ENCODE measurements at regions not wholly inside any gene's neighbourhood (a gene's known extent, or its start where the extent isn't known, plus 50 kb on each side); places are given as distances from the start of the nearest gene placed in this dataset.

DNA sequence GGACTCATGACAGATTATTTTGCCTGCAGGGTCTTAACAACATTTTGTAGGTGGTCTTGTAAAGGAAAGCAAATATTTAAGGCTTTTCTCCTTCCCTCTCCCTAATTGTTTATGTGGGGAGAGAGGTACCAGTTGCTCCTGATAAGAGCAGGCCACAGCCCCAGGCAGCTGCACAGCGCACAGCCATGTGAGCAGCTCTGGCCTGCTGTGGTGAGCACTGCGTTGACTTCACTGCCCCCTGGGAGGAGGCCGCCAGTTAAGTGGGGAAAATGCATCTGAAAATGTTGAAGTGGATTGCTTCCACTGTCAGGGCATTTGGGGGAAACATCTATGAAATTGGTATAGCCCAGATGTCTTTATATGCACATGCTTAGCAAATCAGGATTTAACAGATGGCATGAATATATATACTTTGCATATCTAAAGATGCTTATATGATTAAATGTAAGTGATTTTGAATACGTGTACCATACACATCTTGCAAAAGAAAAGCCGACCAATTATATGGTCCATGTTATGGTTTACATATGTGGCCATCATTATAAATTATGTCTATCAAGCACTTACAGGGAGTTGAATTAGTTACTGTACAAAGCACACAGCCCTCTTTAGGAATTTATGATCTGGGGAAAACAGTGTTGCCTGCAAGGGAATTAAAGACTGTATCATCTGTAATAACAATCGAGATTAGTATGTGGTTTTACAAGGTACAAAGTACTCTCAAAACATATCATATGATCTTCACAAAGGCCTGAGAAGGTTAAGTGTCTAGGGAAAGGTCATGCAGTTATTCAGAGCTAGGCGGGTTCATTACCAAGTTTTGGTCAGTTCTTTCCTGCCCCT, 132.1 kb downstream of the RHOU start:
- peak; percentile 94 for DNase-seq
- H3K4me1 ChIP-seq = peaks cover 50% of the 10 kb centered on the region

DNA sequence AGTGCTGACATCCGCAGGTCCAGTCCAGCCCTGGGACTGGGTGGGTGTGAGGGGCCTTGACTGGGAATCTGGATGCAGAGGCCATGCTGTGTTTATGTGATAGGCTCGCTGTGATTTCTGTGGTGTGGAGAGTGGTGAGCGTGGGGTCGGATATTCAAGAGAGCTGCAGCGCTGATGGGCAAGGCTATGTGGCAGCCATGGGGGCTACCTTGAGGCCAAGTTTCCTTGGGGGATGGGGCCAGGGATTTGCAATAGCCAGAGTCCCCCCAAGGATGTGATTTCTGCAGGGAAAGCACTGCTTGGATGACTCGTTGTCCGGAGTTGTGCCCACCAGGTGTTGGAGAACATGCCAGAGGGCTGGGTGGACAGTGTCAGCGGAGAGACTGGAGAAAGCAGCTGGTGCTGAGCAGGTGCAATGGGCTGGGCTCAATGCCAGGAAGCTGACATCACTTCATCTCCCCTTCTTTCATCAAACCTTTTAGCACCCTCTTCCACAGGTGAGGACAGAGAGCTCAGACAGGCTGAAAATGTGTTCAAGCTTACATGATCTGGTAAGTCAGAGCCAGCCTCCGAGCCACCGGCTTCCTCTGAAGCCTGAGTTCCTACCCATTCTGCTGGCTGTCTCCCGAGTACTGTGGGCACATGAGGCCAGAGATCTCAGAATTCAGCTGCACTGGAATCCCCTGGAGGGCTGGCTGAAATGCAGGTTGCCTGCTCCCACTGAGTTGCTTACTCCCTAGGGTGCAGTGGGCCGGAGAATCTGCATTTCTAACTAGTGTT, 132.9 kb downstream of the RHOU start:
- no peaks in the 10 kb centered on the region for H3K36me3 ChIP-seq
- H3K4me3 ChIP-seq (ENCODE audit: low read depth, low read length) = no peak overlapping the region
- TF ChIP-seq, protein P1, sequence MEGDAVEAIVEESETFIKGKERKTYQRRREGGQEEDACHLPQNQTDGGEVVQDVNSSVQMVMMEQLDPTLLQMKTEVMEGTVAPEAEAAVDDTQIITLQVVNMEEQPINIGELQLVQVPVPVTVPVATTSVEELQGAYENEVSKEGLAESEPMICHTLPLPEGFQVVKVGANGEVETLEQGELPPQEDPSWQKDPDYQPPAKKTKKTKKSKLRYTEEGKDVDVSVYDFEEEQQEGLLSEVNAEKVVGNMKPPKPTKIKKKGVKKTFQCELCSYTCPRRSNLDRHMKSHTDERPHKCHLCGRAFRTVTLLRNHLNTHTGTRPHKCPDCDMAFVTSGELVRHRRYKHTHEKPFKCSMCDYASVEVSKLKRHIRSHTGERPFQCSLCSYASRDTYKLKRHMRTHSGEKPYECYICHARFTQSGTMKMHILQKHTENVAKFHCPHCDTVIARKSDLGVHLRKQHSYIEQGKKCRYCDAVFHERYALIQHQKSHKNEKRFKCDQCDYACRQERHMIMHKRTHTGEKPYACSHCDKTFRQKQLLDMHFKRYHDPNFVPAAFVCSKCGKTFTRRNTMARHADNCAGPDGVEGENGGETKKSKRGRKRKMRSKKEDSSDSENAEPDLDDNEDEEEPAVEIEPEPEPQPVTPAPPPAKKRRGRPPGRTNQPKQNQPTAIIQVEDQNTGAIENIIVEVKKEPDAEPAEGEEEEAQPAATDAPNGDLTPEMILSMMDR (IDR thresholded peaks at IDR 0.05; ENCODE audit: low read depth, low read length) = no peak
- H3K27me3 ChIP-seq = no peaks in the 10 kb centered on the region
- no peaks in the 10 kb centered on the region for H3K9me3 ChIP-seq
- peak; percentile 61 for DNase-seq
- peaks cover 49% of the 10 kb centered on the region for H3K4me1 ChIP-seq

More for the DNA sequence above, 132.1 kb downstream of the RHOU start:
- no peaks in the 10 kb centered on the region for H3K27me3 ChIP-seq
- no peaks in the 10 kb centered on the region for H3K36me3 ChIP-seq
- H3K4me3 ChIP-seq (ENCODE audit: low read depth, low read length) = peak overlapping the region; percentile 21
- H3K9me3 ChIP-seq = no peaks in the 10 kb centered on the region
- TF ChIP-seq, protein P1 (IDR thresholded peaks at IDR 0.05; ENCODE audit: low read depth, low read length) = peak; percentile 52

DNA sequence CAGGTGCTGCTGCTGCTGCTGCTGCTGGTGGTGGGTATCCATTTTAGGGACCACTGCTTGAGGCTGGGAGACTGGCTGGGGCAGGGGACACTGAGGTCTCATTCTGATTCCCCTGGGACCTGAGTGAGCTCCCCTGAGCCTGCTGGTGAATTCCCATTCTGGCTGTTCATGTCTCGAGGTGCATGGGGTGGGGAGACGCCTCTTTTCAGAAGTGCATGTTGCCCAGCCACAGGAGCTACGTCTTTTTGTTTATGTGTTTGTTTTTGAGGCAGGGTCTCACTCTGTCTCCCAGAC, 133.4 kb downstream of the RHOU start:
- Histone ChIP-seq H3K4me3 (ENCODE audit: low read depth, low read length) (no peak overlapping the region), H3K9me3 (no peaks in the 10 kb centered on the region), H3K36me3 (no peaks in the 10 kb centered on the region), H3K4me1 (peaks cover 44% of the 10 kb centered on the region), H3K27me3 (no peaks in the 10 kb centered on the region)
- TF ChIP-seq, protein P1 (IDR thresholded peaks at IDR 0.05; ENCODE audit: low read depth, low read length) = no peak
- DNase-seq = no peak

DNA sequence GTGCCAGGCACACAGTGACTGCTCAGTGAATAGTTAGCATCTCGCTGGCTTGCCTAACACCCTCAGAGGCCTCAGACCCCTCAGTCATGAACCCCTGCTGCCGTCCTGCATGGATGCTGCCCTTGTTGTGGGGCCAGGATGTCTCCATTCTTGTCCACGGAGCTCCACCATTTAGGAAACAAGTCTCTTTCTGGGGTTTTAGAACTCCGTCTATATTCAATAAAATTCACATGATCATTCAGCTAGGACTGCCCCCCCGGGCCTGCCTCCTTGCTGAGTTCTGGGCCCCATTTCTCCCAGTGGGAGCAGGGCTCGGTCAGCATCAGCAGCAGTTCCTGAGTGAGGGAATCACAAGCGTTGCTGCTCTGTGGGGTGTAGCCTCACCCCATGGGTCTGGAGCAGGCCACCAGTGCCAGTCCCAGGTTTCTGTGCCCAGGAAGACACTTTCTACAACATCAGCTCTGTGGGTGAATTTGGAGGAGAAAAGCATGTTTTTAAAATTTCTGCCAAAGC, 134.1 kb downstream of the RHOU start:
- Histone ChIP-seq H3K27me3 (no peaks in the 10 kb centered on the region), H3K4me1 (peaks cover 38% of the 10 kb centered on the region), H3K9me3 (no peaks in the 10 kb centered on the region), H3K36me3 (no peaks in the 10 kb centered on the region), H3K4me3 (ENCODE audit: low read depth, low read length) (no peak overlapping the region)
- DNase-seq = no peak
- TF ChIP-seq, protein P1 (IDR thresholded peaks at IDR 0.05; ENCODE audit: low read depth, low read length) = no peak

DNA sequence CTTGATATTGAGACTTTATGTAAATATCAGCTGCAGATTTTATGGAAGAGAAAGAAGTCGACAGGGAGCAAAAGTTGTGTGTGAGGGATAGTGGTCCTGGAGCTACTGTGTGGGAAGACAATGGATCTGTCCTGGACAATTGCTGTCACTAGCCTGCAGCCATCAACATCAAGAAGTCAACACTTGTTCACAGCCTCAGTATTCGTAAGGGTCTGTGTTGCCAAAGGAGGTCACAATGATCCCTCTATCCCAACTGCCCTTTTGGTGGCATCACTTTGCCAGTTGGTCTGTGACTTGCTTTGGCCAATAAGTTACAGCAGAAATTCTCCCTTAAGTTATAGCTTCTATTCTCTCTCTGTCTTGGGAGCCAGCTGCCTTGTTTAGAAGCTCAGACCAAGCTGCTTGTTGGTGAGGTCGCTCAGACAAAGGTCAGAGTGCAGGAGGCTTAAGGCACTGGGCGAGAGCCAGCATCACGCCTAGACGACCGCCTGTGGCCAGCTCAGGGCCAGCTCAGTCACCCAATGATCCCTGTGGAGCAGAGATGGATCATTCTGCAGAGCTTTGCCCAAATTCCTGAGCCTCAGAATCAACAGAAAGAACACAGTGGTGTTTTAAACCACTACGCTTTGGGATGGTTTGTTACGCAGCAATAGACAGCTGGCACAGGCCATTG, 134.9 kb downstream of the RHOU start:
- Histone ChIP-seq H3K27me3 (no peaks in the 10 kb centered on the region), H3K9me3 (no peaks in the 10 kb centered on the region), H3K4me3 (ENCODE audit: low read depth, low read length) (no peak overlapping the region), H3K36me3 (no peaks in the 10 kb centered on the region), H3K4me1 (peaks cover 36% of the 10 kb centered on the region)
- TF ChIP-seq, protein P1 (IDR thresholded peaks at IDR 0.05; ENCODE audit: low read depth, low read length) = no peak
- no peak for DNase-seq

All from BE2C (cell line).